A172 (cell line): ENCODE measurements at regions not wholly inside any gene's neighbourhood (a gene's known extent, or its start where the extent isn't known, plus 50 kb on each side); places are given as distances from the start of the nearest gene placed in this dataset.

Experiments
- DNase-seq: peaks from one replicate; pipeline ENCODE4 v3.0.0-alpha.2; 2015; ENCODE audit warnings: low spot score

GRCh38 chr9:28730111-28730510, 1156.8 kb upstream of the C9orf72 start:
- DNase-seq = no peak

- DNase-seq = no peak
These were observed 1162.6 kb upstream of the C9orf72 start for GRCh38 chr9:28735738-28736342.

GRCh38 chr9:28741459-28741858, 1168.2 kb upstream of the C9orf72 start:
- DNase-seq = no peak

GRCh38 chr9:28747351-28747985, 1174.2 kb upstream of the C9orf72 start:
- no peak for DNase-seq

GRCh38 chr9:28750136-28750535, 1176.9 kb upstream of the C9orf72 start:
- DNase-seq = no peak

- DNase-seq = no peak
These were observed 1185.1 kb upstream of the C9orf72 start for GRCh38 chr9:28758341-28758740.

- DNase-seq = no peak
These were observed 1185.7 kb upstream of the C9orf72 start for GRCh38 chr9:28758971-28759370.

- no peak for DNase-seq
These were observed 1188.9 kb upstream of the C9orf72 start for GRCh38 chr9:28762167-28762566.

GRCh38 chr9:28764532-28764931, 1191.3 kb upstream of the C9orf72 start:
- no peak for DNase-seq

- no peak for DNase-seq
These were observed 1196.9 kb upstream of the C9orf72 start for GRCh38 chr9:28770226-28770625.

- DNase-seq = no peak
These were observed 1197.5 kb upstream of the C9orf72 start for GRCh38 chr9:28770827-28771226.

- peak; percentile 32 for DNase-seq
These were observed 1201.4 kb upstream of the C9orf72 start for GRCh38 chr9:28774433-28775235.

GRCh38 chr9:28779243-28779642, 1206.0 kb upstream of the C9orf72 start:
- DNase-seq = no peak

- DNase-seq = no peak
These were observed 1208.2 kb upstream of the C9orf72 start for GRCh38 chr9:28781481-28781880.

- no peak for DNase-seq
These were observed 1209.3 kb upstream of the C9orf72 start for GRCh38 chr9:28782630-28783029.

GRCh38 chr9:28792716-28793115, 1219.4 kb upstream of the C9orf72 start:
- no peak for DNase-seq

- DNase-seq = no peak
These were observed 1226.6 kb upstream of the C9orf72 start for GRCh38 chr9:28799876-28800275.

- DNase-seq = peak; percentile 33
These were observed 1228.0 kb upstream of the C9orf72 start for GRCh38 chr9:28801144-28801799.

- no peak for DNase-seq
These were observed 1231.9 kb upstream of the C9orf72 start for GRCh38 chr9:28805197-28805596.

- DNase-seq = peak; percentile 63
These were observed 1234.8 kb upstream of the C9orf72 start for GRCh38 chr9:28808042-28808441.

GRCh38 chr9:28810388-28811075, 1237.3 kb upstream of the C9orf72 start:
- peak; percentile 79 for DNase-seq

- DNase-seq = no peak
These were observed 1247.5 kb upstream of the C9orf72 start for GRCh38 chr9:28820741-28821140.
